ENCODE measurements at regions not wholly inside any gene's neighbourhood (a gene's known extent, or its start where the extent isn't known, plus 50 kb on each side); places are given as distances from the start of the nearest gene placed in this dataset.

GRCh38 chr13:33367171-33367895 is 81.8 kb upstream of the STARD13 start:
- BruUV-seq (replicated peaks), result no TSS peak
- WGBS (ENCODE audit: insufficient coverage, insufficient replicate concordance, low lambda C conversion rate, missing lambda C conversion rate), result 100% methylated on average over 2 of the region's 2 CpGs
- TF ChIP-seq ETV6 (conservative IDR thresholded peaks at IDR 0.05 in 1 of 2, IDR thresholded peaks at IDR 0.05 in 1 of 2; ENCODE audit: borderline replicate concordance in 1 of 2, low read depth in 1 of 2), result no peak
- no peak for TF ChIP-seq GATAD2B (conservative IDR thresholded peaks at IDR 0.05; ENCODE audit: low read depth)
- no peak for TF ChIP-seq MTA2 (IDR thresholded peaks at IDR 0.05; ENCODE audit: low read depth)
- no peak for TF ChIP-seq SMC3 (IDR thresholded peaks at IDR 0.05; ENCODE audit: borderline replicate concordance, low read length)
- TF ChIP-seq PRDM15 (CRISPR knock-in tag; IDR thresholded peaks at IDR 0.05), result no peak
- no peak for TF ChIP-seq NBN (IDR thresholded peaks at IDR 0.05)
- TF ChIP-seq TCF12 (IDR thresholded peaks at IDR 0.05; ENCODE audit: low read depth, low read length), result no peak
- TF ChIP-seq SPI1 (IDR thresholded peaks at IDR 0.05; ENCODE audit: borderline replicate concordance, insufficient read depth, low read depth, low read length), result no peak
- no peak for TF ChIP-seq SREBF2 (IDR thresholded peaks at IDR 0.05; ENCODE audit: low read length)
- no peak for TF ChIP-seq SMAD1 (IDR thresholded peaks at IDR 0.05; ENCODE audit: low read depth, partially characterized antibody)
- no peak for TF ChIP-seq PBX3 (IDR thresholded peaks at IDR 0.05; ENCODE audit: insufficient replicate concordance, low read depth, low read length)
- no peak for TF ChIP-seq IRF5 (IDR thresholded peaks at IDR 0.05; ENCODE audit: borderline replicate concordance)
- no peak for TF ChIP-seq RELA (IDR thresholded peaks at IDR 0.05; ENCODE audit: borderline replicate concordance, partially characterized antibody)
- no peak for TF ChIP-seq IKZF1 (conservative IDR thresholded peaks at IDR 0.05)
- no peak for TF ChIP-seq BHLHE40 (IDR thresholded peaks at IDR 0.05; ENCODE audit: borderline replicate concordance in 1 of 2, low read depth in 2 of 2, low read length in 1 of 2)
- TF ChIP-seq RFX5 (IDR thresholded peaks at IDR 0.05; ENCODE audit: low read depth, low read length), result no peak
- Histone ChIP-seq H3K79me2 (ENCODE audit: control insufficient read depth, insufficient read depth, low read length) (no peaks in the 10 kb centered on the region), H3K27me3 (replicated peaks in 1 of 2; ENCODE audit: control insufficient read depth in 2 of 2, insufficient read depth in 2 of 2, low read length in 1 of 2) (no peaks in the 10 kb centered on the region), H4K20me1 (ENCODE audit: control insufficient read depth, insufficient read depth) (no peaks in the 10 kb centered on the region), H3K4me2 (ENCODE audit: control insufficient read depth, insufficient read depth) (no peak overlapping the region), H3K4me1 (ENCODE audit: control insufficient read depth, insufficient read depth, low read length) (peaks cover 7% of the 10 kb centered on the region), H3K36me3 (ENCODE audit: control insufficient read depth in 2 of 2, insufficient read depth in 2 of 2, low read length in 1 of 2) (no peaks in the 10 kb centered on the region), H3K9ac (ENCODE audit: control insufficient read depth, insufficient read depth, low read length) (no peak overlapping the region), H3K9me3 (replicated peaks; ENCODE audit: control insufficient read depth, insufficient read depth, low read length) (no peaks in the 10 kb centered on the region), H3K27ac (ENCODE audit: control insufficient read depth, insufficient read depth) (no peak overlapping the region), H3K4me3 (no peak overlapping the region), H2AFZ (ENCODE audit: control insufficient read depth, low read depth, low read length) (no peak overlapping the region)
- ChIA-PET RAD21 (ENCODE audit: unreplicated experiment) (no interaction called here), SMC1A (ENCODE audit: uncharacterized antibody, unreplicated experiment) (interaction anchor here (0.7 to 1.1 kb wide), 2 partner anchors 17 to 144 kb away, joined by 3 to 4 read pairs; no protein-coding TSS in a partner anchor), POLR2A (no interaction called here), CTCF (interaction anchor here (0.6 to 1.0 kb wide), 2 partner anchors 31 to 255 kb away, joined by 3 read pairs; no protein-coding TSS in a partner anchor)
- ATAC-seq (no peak), FAIRE-seq (no peak), DNase-seq (ENCODE audit: low read depth, low spot score) (no peak)
- intact Hi-C loops (cut with micrococcal nuclease; ENCODE audit: unreplicated experiment), result no loop called here
- in situ Hi-C loops (cut with MboI), result no loop called here

All from GM12878 (cell line).